Caco-2 (cell line): ENCODE measurements at regions not wholly inside any gene's neighbourhood (a gene's known extent, or its start where the extent isn't known, plus 50 kb on each side); places are given as distances from the start of the nearest gene placed in this dataset.

Source experiments
- BruUV-seq: library from RNA; stranded (reverse); fragments of 400-500 nt; replicated peaks from 2 replicates; lab custom pipeline; 2021; lab: Mats Ljungman, UMichigan
- CTCF ChIA-PET: fragments of 300-600 bp; sonication (Branson Sonifier 250); formaldehyde crosslinking; loops from one replicate; lab custom pipeline; 2022; ENCODE audit warnings: antibody characterized with exemption; lab: Charles Lee
- POLR2A ChIA-PET: fragments of 300-600 bp; sonication (Branson Sonifier 250); formaldehyde crosslinking; loops from one replicate; lab custom pipeline; 2022; ENCODE audit warnings: antibody characterized with exemption; lab: Charles Lee
- DNase-seq, 2 experiments: peaks; one replicate each; pipeline versions ENCODE4 v3.0.0 to v3.0.0-alpha.2; 2020 to 2022
- H3K27me3 ChIP-seq: replicated peaks from 2 replicates; pipeline ENCODE4 v1.6.0; 2011; ENCODE audit warnings: low read length; ENCODE audit not compliant: control insufficient read depth, insufficient read depth
- H3K36me3 ChIP-seq: 2 replicates; pipeline ENCODE4 v1.5.1; 2011; ENCODE audit warnings: low read length; ENCODE audit not compliant: control insufficient read depth, insufficient read depth
- H3K4me1 ChIP-seq: fragments of 250-450 bp; sonication (Bioruptor Pico); 2 replicates; pipeline ENCODE4 v1.5.1; 2020; ENCODE audit warnings: mild to moderate bottlenecking
- H3K4me3 ChIP-seq: 2 replicates; pipeline ENCODE4 v1.5.1; 2011; ENCODE audit warnings: low read depth, mild to moderate bottlenecking, control low read depth, low read length
- H3K9me3 ChIP-seq: fragments of 250-450 bp; sonication (Bioruptor Pico); 2 replicates; pipeline ENCODE4 v1.5.1; 2020; ENCODE audit warnings: mild to moderate bottlenecking, moderate library complexity
- H3K27ac Mint-ChIP-seq: one replicate; pipeline ENCODE4 v1.8.0; 2022; ENCODE audit warnings: mixed read lengths; ENCODE audit not compliant: unreplicated experiment
- H3K27me3 Mint-ChIP-seq: one replicate; pipeline ENCODE4 v1.8.0; 2022; ENCODE audit warnings: mixed read lengths; ENCODE audit not compliant: insufficient read depth, unreplicated experiment
- H3K36me3 Mint-ChIP-seq: one replicate; pipeline ENCODE4 v1.8.0; 2022; ENCODE audit warnings: mild to moderate bottlenecking, mixed read lengths; ENCODE audit not compliant: insufficient read depth, unreplicated experiment
- H3K4me1 Mint-ChIP-seq: one replicate; pipeline ENCODE4 v1.8.0; 2022; ENCODE audit warnings: low read depth, mixed read lengths; ENCODE audit not compliant: unreplicated experiment
- H3K4me3 Mint-ChIP-seq: one replicate; pipeline ENCODE4 v1.8.0; 2022; ENCODE audit warnings: mild to moderate bottlenecking, moderate library complexity, mixed read lengths; ENCODE audit not compliant: unreplicated experiment
- H3K9me3 Mint-ChIP-seq: one replicate; pipeline ENCODE4 v1.8.0; 2022; ENCODE audit warnings: mixed read lengths; ENCODE audit not compliant: unreplicated experiment
- CTCF ChIP-seq, 2 experiments: fragments of 200-600 bp in 1 of 2; IDR thresholded peaks; 1 replicate in 1 of 2; 2 replicates in 1 of 2; pipeline versions ENCODE4 v1.5.1 to v1.8.0; 2011 to 2022; ENCODE audit warnings: antibody characterized with exemption in 1 of 2, control low read depth in 1 of 2, inconsistent platforms in 1 of 2, low read depth in 1 of 2, low read length in 1 of 2, mild to moderate bottlenecking in 1 of 2, moderate library complexity in 1 of 2; ENCODE audit not compliant: insufficient read depth in 1 of 2, severe bottlenecking in 1 of 2, unreplicated experiment in 1 of 2
- intact Hi-C: fragments of 100-400 bp; cut with micrococcal nuclease; formaldehyde crosslinking; loops from one replicate; pipeline ENCODE4 v1.10.0; 2022; ENCODE audit not compliant: unreplicated experiment

GRCh38 chr3:105987809-105988208 lies 119.0 kb upstream of the CBLB start:
- peaks cover 4% of the 10 kb centered on the region; the same call in 1 of the 2 replicates for H3K4me1 ChIP-seq
- Mint-ChIP-seq H3K4me1 (peaks cover 13% of the 10 kb centered on the region), H3K27ac (no peak overlapping the region), H3K36me3 (no peaks in the 10 kb centered on the region), H3K4me3 (no peak overlapping the region), H3K27me3 (no peaks in the 10 kb centered on the region), H3K9me3 (peaks cover 50% of the 10 kb centered on the region)
- no peak overlapping the region for H3K4me3 ChIP-seq
- ChIA-PET POLR2A (no interaction called here), CTCF (no interaction called here)
- H3K9me3 ChIP-seq = 0 out of 2 replicates have a peak, but pooled peaks cover 7% of the 10 kb centered on the region
- no TSS peak for BruUV-seq
- intact Hi-C loops = no loop called here
- no peaks in the 10 kb centered on the region for H3K27me3 ChIP-seq
- no peak for TF ChIP-seq CTCF (IDR thresholded peaks at IDR 0.05; ENCODE audit: insufficient read depth in 1 of 2, low read depth in 1 of 2, low read length in 1 of 2, severe bottlenecking in 1 of 2, unreplicated experiment in 1 of 2)
- H3K36me3 ChIP-seq = no peaks in the 10 kb centered on the region
- no peak for DNase-seq

DNA sequence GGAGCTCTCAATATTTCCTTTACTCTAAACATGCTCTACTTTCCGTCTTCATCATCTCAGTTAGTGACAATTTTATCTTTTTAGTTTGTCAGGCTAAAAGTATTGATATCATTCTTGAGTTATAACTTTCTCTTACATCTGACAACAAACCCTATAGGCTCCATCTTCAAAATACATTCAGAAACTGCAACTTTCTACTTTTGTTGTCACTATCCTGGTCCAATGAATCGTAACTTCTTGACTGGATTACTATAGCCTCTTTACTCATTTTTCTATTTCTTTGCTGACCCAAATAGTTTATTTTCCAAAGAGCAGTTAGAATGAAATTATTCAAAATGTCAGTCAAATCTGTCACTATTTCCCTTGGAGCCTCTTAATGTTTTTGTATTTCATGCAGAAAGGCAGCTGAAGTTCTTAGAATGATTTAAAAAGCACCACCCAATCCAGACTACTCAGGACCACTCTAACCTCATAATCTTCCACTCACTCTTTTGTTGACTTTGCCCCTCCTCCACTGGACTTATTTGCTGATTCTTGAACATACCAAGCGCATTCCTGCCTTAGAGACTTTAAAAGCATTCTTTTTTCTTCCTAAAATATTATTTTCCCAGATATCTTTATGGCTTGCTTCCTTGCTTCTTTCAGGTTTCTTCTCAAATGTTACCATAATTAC lies 119.9 kb upstream of the CBLB start:
- Mint-ChIP-seq H3K9me3 (peaks cover 51% of the 10 kb centered on the region), H3K36me3 (no peaks in the 10 kb centered on the region), H3K27ac (no peak overlapping the region)

DNA sequence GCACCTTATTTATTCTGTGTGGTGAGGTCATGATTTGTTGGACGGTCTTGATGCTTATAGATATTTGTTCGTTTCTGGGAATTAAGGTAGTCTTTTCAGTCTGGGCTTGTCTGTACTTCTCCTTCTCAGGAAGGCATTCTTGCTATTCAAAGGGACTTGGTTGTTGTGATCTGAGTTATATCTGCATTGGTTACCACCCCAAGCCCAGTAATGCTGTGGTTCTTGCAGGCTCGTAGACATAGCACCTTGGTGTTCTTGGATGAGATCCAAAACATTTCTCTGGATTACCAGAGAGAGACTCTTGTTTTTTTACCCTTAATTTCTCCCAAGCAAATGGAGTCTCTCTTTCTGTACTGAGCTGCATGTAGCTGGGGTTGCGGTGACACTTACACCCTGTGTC lies 128.0 kb upstream of the CBLB start:
- ChIA-PET POLR2A (no interaction called here), CTCF (no interaction called here)
- H3K4me1 ChIP-seq = no peaks in the 10 kb centered on the region
- H3K36me3 ChIP-seq = no peaks in the 10 kb centered on the region
- H3K9me3 Mint-ChIP-seq = peaks cover 27% of the 10 kb centered on the region
- H3K36me3 Mint-ChIP-seq = no peaks in the 10 kb centered on the region
- H3K27me3 Mint-ChIP-seq = no peaks in the 10 kb centered on the region
- no peaks in the 10 kb centered on the region for H3K4me1 Mint-ChIP-seq
- no peak overlapping the region for H3K27ac Mint-ChIP-seq
- BruUV-seq = no TSS peak
- H3K9me3 ChIP-seq = no peaks in the 10 kb centered on the region
- TF ChIP-seq CTCF (IDR thresholded peaks at IDR 0.05; ENCODE audit: insufficient read depth in 1 of 2, low read depth in 1 of 2, low read length in 1 of 2, severe bottlenecking in 1 of 2, unreplicated experiment in 1 of 2) = no peak
- no peaks in the 10 kb centered on the region for H3K27me3 ChIP-seq
- intact Hi-C loops = no loop called here
- H3K4me3 Mint-ChIP-seq = no peak overlapping the region
- no peak overlapping the region for H3K4me3 ChIP-seq
- no peak for DNase-seq

More for the DNA sequence above, 119.9 kb upstream of the CBLB start:
- no peaks in the 10 kb centered on the region for H3K36me3 ChIP-seq
- 0 out of 2 replicates have a peak, but pooled peaks cover 2% of the 10 kb centered on the region for H3K9me3 ChIP-seq
- TF ChIP-seq CTCF (IDR thresholded peaks at IDR 0.05; ENCODE audit: insufficient read depth in 1 of 2, low read depth in 1 of 2, low read length in 1 of 2, severe bottlenecking in 1 of 2, unreplicated experiment in 1 of 2) = no peak
- H3K4me1 ChIP-seq = peaks cover 4% of the 10 kb centered on the region; the same call in 1 of the 2 replicates
- H3K4me3 ChIP-seq = no peak overlapping the region
- peaks cover 13% of the 10 kb centered on the region for H3K4me1 Mint-ChIP-seq
- intact Hi-C loops = no loop called here
- no peaks in the 10 kb centered on the region for H3K27me3 Mint-ChIP-seq
- POLR2A ChIA-PET = no interaction called here
- no peak for DNase-seq
- BruUV-seq = no TSS peak
- CTCF ChIA-PET = no interaction called here
- H3K27me3 ChIP-seq = no peaks in the 10 kb centered on the region
- H3K4me3 Mint-ChIP-seq = no peak overlapping the region
